ENCODE measurements at regions not wholly inside any gene's neighbourhood (a gene's known extent, or its start where the extent isn't known, plus 50 kb on each side); places are given as distances from the start of the nearest gene placed in this dataset.
"Not testable (repeated sequence)": the region's sequence is repeated elsewhere in the genome, so short reads cannot be mapped to it uniquely, and the experiment has no call there.

GRCh38 chr11:134591338-134591737 is 179.3 kb upstream of the B3GAT1 start:
- intact Hi-C loops (cut with DNase I), result no loop called here
- 74 to 80% methylated on average over 3 of the region's 3 CpGs for WGBS, 2 donors
- Histone ChIP-seq H3K9me3 (no peaks in the 10 kb centered on the region), H3K4me3 (no peak overlapping the region), H3K27ac (no peak overlapping the region), H3K4me1 (no peaks in the 10 kb centered on the region), H3K36me3 (replicated peaks in 1 of 2; ENCODE audit: insufficient read depth in 1 of 2, low read depth in 2 of 2) (no peaks in the 10 kb centered on the region), H3K27me3 (peaks cover 0 to 4% of the 10 kb centered on the region in 2 donors)
- no peak for ATAC-seq
- no peak for TF ChIP-seq CTCF (IDR thresholded peaks at IDR 0.05)
- no peak for TF ChIP-seq POLR2A (IDR thresholded peaks at IDR 0.05)
- no peak for DNase-seq

GRCh38 chr11:134589129-134589528 is 177.1 kb upstream of the B3GAT1 start:
- WGBS, 2 donors, result 50% methylated on average over 5 of the region's 5 CpGs
- no peaks in the 10 kb centered on the region for H3K36me3 ChIP-seq (replicated peaks in 1 of 2; ENCODE audit: insufficient read depth in 1 of 2, low read depth in 2 of 2)
- H3K4me1 ChIP-seq, result no peaks in the 10 kb centered on the region
- H3K27me3 ChIP-seq, result peaks cover 0 to 4% of the 10 kb centered on the region in 2 donors
- TF ChIP-seq CTCF (IDR thresholded peaks at IDR 0.05) (no peak), POLR2A (IDR thresholded peaks at IDR 0.05) (no peak)
- no peak for DNase-seq
- intact Hi-C loops (cut with DNase I), result no loop called here
- H3K4me3 ChIP-seq, result no peak overlapping the region
- H3K27ac ChIP-seq, result no peak overlapping the region
- ATAC-seq, result no peak
- H3K9me3 ChIP-seq, result no peaks in the 10 kb centered on the region

GRCh38 chr11:134588460-134589110 is 176.5 kb upstream of the B3GAT1 start:
- H3K4me1 ChIP-seq; ATAC-seq; DNase-seq; H3K4me3 ChIP-seq; H3K27ac ChIP-seq; H3K36me3 ChIP-seq (replicated peaks in 1 of 2; ENCODE audit: insufficient read depth in 1 of 2, low read depth in 2 of 2); intact Hi-C loops (cut with DNase I); H3K9me3 ChIP-seq; H3K27me3 ChIP-seq: not testable (repeated sequence)
- WGBS, 2 donors, result 61 to 71% methylated on average over 10 to 20 of the region's 20 CpGs

- Histone ChIP-seq H3K27me3 (peaks cover 0 to 4% of the 10 kb centered on the region in 2 donors), H3K9me3 (no peaks in the 10 kb centered on the region), H3K4me3 (no peak overlapping the region), H3K27ac (no peak overlapping the region), H3K36me3 (replicated peaks in 1 of 2; ENCODE audit: insufficient read depth in 1 of 2, low read depth in 2 of 2) (no peaks in the 10 kb centered on the region), H3K4me1 (no peaks in the 10 kb centered on the region)
- TF ChIP-seq CTCF (IDR thresholded peaks at IDR 0.05), result no peak
- no peak for TF ChIP-seq POLR2A (IDR thresholded peaks at IDR 0.05)
- intact Hi-C loops (cut with DNase I), result no loop called here
- DNase-seq, result no peak
- WGBS, 2 donors, result 65 to 71% methylated on average over 6 of the region's 6 CpGs
- no peak for ATAC-seq
These were observed 175.3 kb upstream of the B3GAT1 start for GRCh38 chr11:134587345-134587744.

GRCh38 chr11:134586726-134587125 is 174.7 kb upstream of the B3GAT1 start:
- no peaks in the 10 kb centered on the region for H3K4me1 ChIP-seq
- TF ChIP-seq POLR2A (IDR thresholded peaks at IDR 0.05) (no peak), CTCF (IDR thresholded peaks at IDR 0.05) (no peak)
- H3K36me3 ChIP-seq (replicated peaks in 1 of 2; ENCODE audit: insufficient read depth in 1 of 2, low read depth in 2 of 2), result no peaks in the 10 kb centered on the region
- intact Hi-C loops (cut with DNase I), result no loop called here
- H3K27ac ChIP-seq, result no peak overlapping the region
- no peak overlapping the region for H3K4me3 ChIP-seq
- H3K9me3 ChIP-seq, result no peaks in the 10 kb centered on the region
- WGBS, 2 donors, result 68 to 73% methylated on average over 6 of the region's 6 CpGs
- ATAC-seq (no peak), DNase-seq (no peak)
- H3K27me3 ChIP-seq, result peaks cover 0 to 4% of the 10 kb centered on the region in 2 donors

Data from body of pancreas (tissue), 4 donors.